ENCODE measurements at regions not wholly inside any gene's neighbourhood (a gene's known extent, or its start where the extent isn't known, plus 50 kb on each side); places are given as distances from the start of the nearest gene placed in this dataset.

- no peak for DNase-seq (ENCODE audit: low read depth)
Measured at GRCh38 chr12:41930866-41931437, 213.7 kb downstream of the GXYLT1 start.

DNA sequence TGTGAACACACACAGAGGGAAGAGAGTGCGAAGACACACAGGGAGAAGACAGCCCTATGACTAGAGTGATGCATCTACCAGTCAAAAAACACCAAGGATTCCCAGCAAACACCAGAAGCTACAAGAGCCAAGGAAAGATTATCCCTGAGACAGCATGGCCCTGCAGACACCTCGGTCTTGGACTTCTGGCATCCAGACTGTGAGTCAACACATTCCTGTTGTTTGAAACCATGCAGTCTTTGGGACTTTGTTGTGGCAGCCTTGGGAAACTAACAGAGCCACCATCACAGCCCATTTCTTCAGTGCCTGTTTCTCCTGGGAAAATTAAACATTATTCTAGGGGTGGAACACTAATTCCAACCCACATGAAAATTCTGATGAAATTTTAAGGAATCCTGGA is 220.6 kb downstream of the GXYLT1 start:
- DNase-seq (ENCODE audit: low read depth): no peak

DNA sequence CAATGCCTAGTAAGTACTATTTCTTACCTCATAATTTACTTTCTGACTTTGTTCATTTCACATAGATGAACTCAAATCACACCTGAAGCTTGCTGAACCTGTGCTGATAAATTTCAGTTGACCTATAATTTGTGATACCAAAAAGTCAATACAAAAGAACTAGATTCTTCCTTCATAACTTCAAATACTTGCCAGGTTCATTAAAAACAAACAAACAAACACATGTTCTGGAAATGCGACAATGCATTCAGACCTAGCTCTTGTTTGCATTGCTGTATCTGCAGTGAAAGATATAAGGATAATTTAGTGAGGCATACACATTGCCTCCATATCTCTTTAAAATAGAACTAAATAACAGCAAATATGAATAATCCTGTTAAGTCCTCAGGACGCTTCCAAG is 221.3 kb downstream of the GXYLT1 start:
- DNase-seq (ENCODE audit: low read depth): no peak

- DNase-seq (ENCODE audit: low read depth): no peak
Measured at GRCh38 chr12:41920355-41920754, 224.3 kb downstream of the GXYLT1 start.

GRCh38 chr12:41919526-41920261 is 225.0 kb downstream of the GXYLT1 start:
- no peak for DNase-seq (ENCODE audit: low read depth)

- no peak for DNase-seq (ENCODE audit: low read depth)
Measured at GRCh38 chr12:41919048-41919447, 225.6 kb downstream of the GXYLT1 start.

- no peak for DNase-seq (ENCODE audit: low read depth)
Measured at GRCh38 chr12:41917938-41918341, 226.7 kb downstream of the GXYLT1 start.

GRCh38 chr12:41917181-41917580 is 227.5 kb downstream of the GXYLT1 start:
- no peak for DNase-seq (ENCODE audit: low read depth)

DNA sequence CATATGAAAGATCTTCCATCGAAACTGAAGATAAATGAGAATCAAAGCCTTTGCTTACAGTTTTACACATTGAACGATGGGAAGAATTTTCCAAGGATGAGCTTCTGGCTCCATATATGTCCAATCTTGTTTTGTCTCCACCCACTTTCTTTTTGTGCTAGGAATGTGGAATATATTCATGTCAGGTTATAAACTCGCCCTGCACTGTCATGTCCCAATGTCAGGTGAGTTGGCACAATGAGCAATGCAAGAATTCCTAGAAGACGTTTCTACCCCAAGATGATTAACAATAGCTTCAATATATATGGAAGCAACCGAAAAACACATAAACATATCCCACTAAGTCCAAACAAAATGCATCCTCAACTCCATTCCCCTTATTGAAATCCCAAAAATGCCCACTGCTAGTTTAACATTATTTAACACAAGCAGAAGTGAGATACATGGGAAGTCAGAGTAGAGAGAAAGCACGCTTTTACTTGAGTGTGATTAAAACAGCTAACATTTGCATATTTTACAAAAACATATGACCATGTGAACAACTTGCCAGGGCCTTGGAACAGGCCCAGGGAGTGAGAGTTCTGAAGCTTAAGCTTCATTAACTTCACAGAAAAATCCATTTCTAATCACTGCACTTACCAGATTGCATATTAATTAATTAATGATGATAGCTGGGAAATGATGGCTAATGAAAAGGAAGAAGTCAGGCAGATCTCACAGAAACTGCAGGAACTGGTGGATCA is 233.9 kb downstream of the GXYLT1 start:
- no peak for DNase-seq (ENCODE audit: low read depth)

DNA sequence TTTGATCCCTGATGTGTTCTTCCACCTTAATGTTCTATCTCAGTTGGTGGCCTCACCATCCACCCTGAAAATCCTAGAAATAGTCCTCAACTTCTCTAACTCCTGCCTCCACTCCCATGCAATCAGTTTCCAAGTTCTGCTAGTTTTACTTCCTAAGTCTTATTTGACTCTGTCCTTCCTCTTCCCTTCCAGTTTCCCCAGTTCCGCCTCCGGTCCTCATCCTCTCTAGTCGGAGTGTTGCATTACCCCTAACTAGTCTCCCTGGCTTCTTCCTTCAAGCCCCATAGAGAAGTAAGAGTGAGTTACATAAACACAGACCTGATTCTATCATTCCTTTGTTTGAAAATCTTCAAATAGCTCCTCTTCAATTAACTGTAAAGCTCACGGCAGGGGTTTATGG is 236.5 kb downstream of the GXYLT1 start:
- no peak for DNase-seq (ENCODE audit: low read depth)

- no peak for DNase-seq (ENCODE audit: low read depth)
Measured at GRCh38 chr12:41907550-41907949, 237.1 kb downstream of the GXYLT1 start.

- DNase-seq (ENCODE audit: low read depth): no peak
Measured at GRCh38 chr12:41907021-41907420, 237.7 kb downstream of the GXYLT1 start.

DNA sequence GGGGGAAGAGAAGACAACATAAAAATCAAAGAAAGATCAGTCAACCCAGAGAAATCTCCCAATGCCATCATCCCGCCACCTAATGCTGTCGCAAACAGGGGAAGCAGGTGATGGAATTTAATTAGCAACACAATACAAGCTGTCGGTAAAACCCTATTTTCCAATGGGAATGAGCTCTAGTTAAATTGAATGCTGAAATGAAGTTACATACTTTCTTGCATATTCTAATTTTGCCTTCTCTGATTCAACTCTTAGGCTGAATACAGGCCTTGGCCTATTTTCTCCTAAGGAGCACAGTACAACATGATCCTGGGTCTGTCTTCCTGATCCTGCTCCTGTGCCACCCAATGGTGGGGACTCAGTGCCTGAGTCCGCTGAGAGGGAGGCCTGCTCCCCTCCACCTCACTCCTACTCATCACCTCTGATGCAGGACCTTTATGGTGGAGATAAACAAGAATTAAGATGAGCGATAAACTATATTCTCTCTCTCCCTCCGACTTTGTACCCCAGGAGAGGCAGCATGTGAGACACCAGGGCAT is 238.8 kb downstream of the GXYLT1 start:
- DNase-seq (ENCODE audit: low read depth): no peak

DNA sequence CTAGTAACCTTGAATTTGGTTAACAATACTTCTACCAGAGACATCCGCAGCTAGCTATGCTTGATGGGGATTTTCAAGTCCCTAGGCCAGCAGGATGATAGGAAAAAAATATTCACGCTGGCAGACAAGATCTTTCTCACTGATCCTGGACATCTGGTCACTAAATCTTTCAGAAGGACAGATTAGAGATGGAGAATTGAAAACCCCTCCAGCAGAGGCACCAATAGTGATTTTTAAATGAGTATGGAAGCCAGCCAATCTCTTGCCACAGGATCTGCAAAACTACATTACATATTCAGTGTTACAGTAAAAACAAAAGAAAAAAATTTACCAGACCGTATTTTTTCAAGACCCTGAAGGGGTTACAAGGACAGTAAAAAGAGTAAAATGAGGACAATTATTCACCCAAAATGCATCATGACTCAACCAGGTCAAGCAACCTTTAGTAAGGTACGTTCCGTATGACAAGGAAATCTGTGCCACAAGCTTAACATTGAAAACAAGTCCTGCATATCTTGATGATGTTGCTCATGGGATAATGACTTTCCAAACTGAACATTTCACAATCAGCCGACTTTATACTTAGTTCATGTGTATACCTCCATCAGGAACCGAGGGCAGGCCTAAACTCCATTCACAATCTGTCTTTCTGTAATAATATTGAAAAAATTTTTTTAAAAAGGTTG is 239.5 kb downstream of the GXYLT1 start:
- DNase-seq (ENCODE audit: low read depth): no peak

DNA sequence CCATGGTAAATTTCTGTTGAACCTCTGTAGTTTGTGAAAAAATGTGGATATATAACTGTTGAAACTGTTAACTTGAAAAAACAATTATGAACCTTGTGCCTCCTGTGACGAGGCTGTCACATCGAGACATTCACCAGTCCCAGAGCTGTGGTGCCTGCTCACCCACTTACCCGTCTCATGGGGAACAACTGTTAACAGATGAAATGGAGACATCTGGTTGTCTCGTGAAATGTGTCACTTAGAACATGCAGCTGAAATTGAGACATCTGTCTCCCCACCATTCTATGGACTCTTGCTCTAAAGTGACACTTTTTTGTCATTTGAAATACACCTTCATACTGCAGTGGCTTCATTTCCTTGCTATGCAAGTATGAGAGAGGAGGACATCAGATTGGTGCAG is 240.6 kb downstream of the GXYLT1 start:
- no peak for DNase-seq (ENCODE audit: low read depth)

GRCh38 chr12:41903014-41903708 is 241.5 kb downstream of the GXYLT1 start:
- no peak for DNase-seq (ENCODE audit: low read depth)

GRCh38 chr12:41899577-41899976 is 245.1 kb downstream of the GXYLT1 start:
- no peak for DNase-seq (ENCODE audit: low read depth)

GRCh38 chr12:41897593-41897992 is 247.1 kb downstream of the GXYLT1 start:
- DNase-seq (ENCODE audit: low read depth): no peak

DNA sequence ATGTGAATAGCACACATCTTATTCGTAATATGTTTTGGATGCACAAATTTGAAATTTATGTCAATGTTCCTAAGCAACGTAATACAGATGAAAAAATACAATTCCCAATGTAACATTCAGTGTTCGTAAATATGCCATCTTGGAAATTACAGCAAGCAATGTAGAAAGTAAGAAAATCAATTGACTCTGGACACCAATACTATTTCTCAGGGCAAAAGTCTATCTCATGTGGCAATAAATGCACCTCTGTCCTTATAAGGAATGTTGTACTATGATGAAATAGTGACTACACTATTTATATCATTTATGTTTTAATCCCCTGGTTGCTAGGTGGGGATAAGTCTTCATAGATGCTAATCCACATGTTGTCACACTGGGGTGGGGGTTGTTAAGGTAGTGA is 251.2 kb downstream of the GXYLT1 start:
- DNase-seq (ENCODE audit: low read depth): no peak

DNA sequence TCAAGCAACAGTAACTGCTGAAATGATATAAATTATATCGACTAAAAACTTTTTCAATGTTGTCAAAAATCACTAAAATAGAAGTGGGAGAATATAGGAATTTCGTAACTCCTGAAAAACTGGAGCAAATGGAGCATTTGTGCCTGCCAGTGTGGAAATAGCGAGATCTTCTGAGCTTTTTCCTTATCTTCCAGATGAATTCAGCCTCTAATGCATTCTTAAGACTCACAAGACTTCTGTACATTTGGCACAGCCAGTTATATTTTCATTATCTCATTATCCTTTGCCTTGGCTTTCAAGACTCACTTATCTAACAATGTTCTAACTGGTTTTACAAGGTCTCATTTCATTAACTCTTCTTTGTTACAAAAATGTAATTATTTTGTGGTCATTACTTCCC is 252.4 kb downstream of the GXYLT1 start:
- no peak for DNase-seq (ENCODE audit: low read depth)

- DNase-seq (ENCODE audit: low read depth): no peak
Measured at GRCh38 chr12:41891226-41891625, 253.4 kb downstream of the GXYLT1 start.

DNA sequence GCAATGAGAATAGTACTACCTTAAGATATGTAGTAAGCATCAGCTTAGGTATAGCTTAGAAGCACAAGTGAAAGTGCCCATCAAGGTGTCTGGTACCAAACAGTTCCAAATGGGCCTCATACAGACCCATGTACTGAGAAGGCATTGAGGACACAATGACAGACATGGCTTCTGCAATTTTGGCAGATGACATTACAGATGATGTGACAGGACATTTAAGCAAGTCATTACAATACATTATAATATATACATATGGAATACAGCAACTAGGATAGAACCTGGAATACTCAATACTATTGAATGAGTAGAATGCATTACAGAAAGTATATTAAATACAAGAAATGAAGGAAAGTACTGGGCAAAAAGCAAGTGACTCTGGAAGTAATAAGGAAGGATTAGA is 256.4 kb downstream of the GXYLT1 start:
- DNase-seq (ENCODE audit: low read depth): no peak

Measured in activated T-cell treated with anti-CD3 and anti-CD28 coated beads for 48 hours (primary cell).